ENCODE measurements at regions not wholly inside any gene's neighbourhood (a gene's known extent, or its start where the extent isn't known, plus 50 kb on each side); places are given as distances from the start of the nearest gene placed in this dataset.

- DNase-seq, result no peak
Measured at GRCh38 chr1:208741296-208741695, 497.1 kb upstream of the PLXNA2 start.

- no peak for DNase-seq
Measured at GRCh38 chr1:208743361-208743760, 499.2 kb upstream of the PLXNA2 start.

- no peak for DNase-seq
Measured at GRCh38 chr1:208747979-208748378, 503.8 kb upstream of the PLXNA2 start.

GRCh38 chr1:208748387-208749165, 504.4 kb upstream of the PLXNA2 start:
- DNase-seq, result no peak

GRCh38 chr1:208756339-208756981, 512.3 kb upstream of the PLXNA2 start:
- no peak for DNase-seq

GRCh38 chr1:208757846-208758245, 513.7 kb upstream of the PLXNA2 start:
- no peak for DNase-seq

- DNase-seq, result no peak
Measured at GRCh38 chr1:208759255-208759654, 515.1 kb upstream of the PLXNA2 start.

- no peak for DNase-seq
Measured at GRCh38 chr1:208763971-208764370, 519.8 kb upstream of the PLXNA2 start.

GRCh38 chr1:208766832-208767231, 522.6 kb upstream of the PLXNA2 start:
- DNase-seq, result no peak

- DNase-seq, result no peak
Measured at GRCh38 chr1:208767816-208768215, 523.6 kb upstream of the PLXNA2 start.

- DNase-seq, result no peak
Measured at GRCh38 chr1:208772891-208773290, 528.7 kb upstream of the PLXNA2 start.

GRCh38 chr1:208775841-208776240, 531.7 kb upstream of the PLXNA2 start:
- no peak for DNase-seq

GRCh38 chr1:208778417-208778816, 534.2 kb upstream of the PLXNA2 start:
- DNase-seq, result no peak

GRCh38 chr1:208781391-208782045, 537.3 kb upstream of the PLXNA2 start:
- DNase-seq, result no peak

- no peak for DNase-seq
Measured at GRCh38 chr1:208782186-208782585, 538.0 kb upstream of the PLXNA2 start.

- DNase-seq, result no peak
Measured at GRCh38 chr1:208785629-208786028, 541.4 kb upstream of the PLXNA2 start.

GRCh38 chr1:208787219-208787618, 543.0 kb upstream of the PLXNA2 start:
- no peak for DNase-seq

GRCh38 chr1:208788013-208788540, 543.9 kb upstream of the PLXNA2 start:
- DNase-seq, result no peak

GRCh38 chr1:208791456-208791855, 547.3 kb upstream of the PLXNA2 start:
- no peak for DNase-seq

- no peak for DNase-seq
Measured at GRCh38 chr1:208793861-208794345, 549.7 kb upstream of the PLXNA2 start.

GRCh38 chr1:208799186-208799585, 555.0 kb upstream of the PLXNA2 start:
- no peak for DNase-seq

- no peak for DNase-seq
Measured at GRCh38 chr1:208803011-208803811, 559.0 kb upstream of the PLXNA2 start.

All from NCI-H524 treated with DMSO at 0.1 percent for 48 hours (cell line).